ENCODE measurements at regions not wholly inside any gene's neighbourhood (a gene's known extent, or its start where the extent isn't known, plus 50 kb on each side); places are given as distances from the start of the nearest gene placed in this dataset.
"Not testable (repeated sequence)": the region's sequence is repeated elsewhere in the genome, so short reads cannot be mapped to it uniquely, and the experiment has no call there.

DNA sequence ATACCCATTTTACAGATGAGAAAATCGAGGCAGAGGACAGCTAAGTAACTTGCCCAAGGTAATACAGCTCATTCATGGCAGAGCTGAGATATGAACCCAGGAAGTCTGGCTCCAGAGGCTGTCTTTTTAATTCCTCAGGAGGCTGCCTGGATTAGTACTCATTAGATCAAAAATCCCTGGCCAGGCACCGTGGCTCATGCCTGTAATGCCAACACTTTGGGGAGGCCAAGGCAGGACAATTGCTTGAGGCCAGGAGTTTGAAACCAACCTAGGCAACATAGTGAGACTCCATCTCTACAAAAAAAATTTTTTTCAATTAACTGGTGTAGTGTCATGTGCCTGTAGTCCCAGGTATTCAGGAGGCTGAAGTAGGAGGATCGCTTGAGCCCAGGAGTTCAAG lies 291.4 kb downstream of the GOLGA6L6 start:
- H4K20me1 ChIP-seq (replicated peaks in 1 of 2; ENCODE audit: control insufficient read depth in 1 of 2, insufficient read depth in 2 of 2, low read length in 2 of 2); H2BK15ac ChIP-seq (ENCODE audit: low read length); H4K5ac ChIP-seq (ENCODE audit: insufficient read length, low read depth, low read length); H3K36me3 ChIP-seq (ENCODE audit: control insufficient read depth in 2 of 4, insufficient read depth in 4 of 4, low read length in 3 of 4); H2BK5ac ChIP-seq (ENCODE audit: low read depth, low read length); H3K27me3 ChIP-seq (replicated peaks in 1 of 4; ENCODE audit: control insufficient read depth in 3 of 4, extremely low read depth in 1 of 4, insufficient read depth in 3 of 4, low read length in 3 of 4); FAIRE-seq; H3K18ac ChIP-seq (ENCODE audit: extremely low read depth, low read length); POLR2A ChIA-PET (ENCODE audit: partially characterized antibody); DNase-seq (ENCODE audit: low read depth in 1 of 2, low spot score in 2 of 2); H4K8ac ChIP-seq (ENCODE audit: extremely low read depth, insufficient read depth, low read length); H3K4me2 ChIP-seq (ENCODE audit: insufficient read depth in 1 of 2, low read depth in 2 of 2, low read length in 2 of 2); H4K91ac ChIP-seq (replicated peaks; ENCODE audit: insufficient read length, low read length); H2AFZ ChIP-seq (ENCODE audit: low read length); H3K27ac ChIP-seq (ENCODE audit: low read depth, low read length); H3K4ac ChIP-seq (replicated peaks; ENCODE audit: insufficient read length, low read depth, low read length); H3K4me1 ChIP-seq (replicated peaks in 1 of 4; ENCODE audit: control insufficient read depth in 3 of 4, insufficient read depth in 4 of 4, low read length in 3 of 4); CTCF ChIA-PET (ENCODE audit: partially characterized antibody); H3K9ac ChIP-seq (replicated peaks in 1 of 4; ENCODE audit: extremely low read depth in 1 of 4, low read depth in 3 of 4, low read length in 3 of 4); H3K79me1 ChIP-seq (ENCODE audit: low read depth, low read length); H3K23me2 ChIP-seq (ENCODE audit: low read depth, low read length); H3K14ac ChIP-seq (ENCODE audit: insufficient read length); H2AK5ac ChIP-seq (ENCODE audit: low read depth, low read length); H3K23ac ChIP-seq (ENCODE audit: insufficient read length); H2BK12ac ChIP-seq (ENCODE audit: low read depth, low read length); H3K56ac ChIP-seq (replicated peaks; ENCODE audit: insufficient read length, low read depth, low read length); H3K79me2 ChIP-seq (ENCODE audit: control insufficient read depth in 1 of 2, insufficient read depth in 2 of 2, low read length in 2 of 2); H2BK120ac ChIP-seq (replicated peaks; ENCODE audit: low read depth, low read length); H2BK20ac ChIP-seq (ENCODE audit: low read length); H3K4me3 ChIP-seq (ENCODE audit: extremely low read depth in 1 of 4, insufficient read depth in 2 of 4, low read depth in 3 of 4, low read length in 4 of 4): not testable (repeated sequence)
- 84% methylated on average over 3 of the region's 3 CpGs; no CpG with 5 or more reads in 1 of the 2 experiments for WGBS, 2 experiments (ENCODE audit: extremely low coverage in 1 of 2, insufficient coverage in 1 of 2, insufficient read length in 1 of 2, insufficient replicate concordance in 2 of 2, low coverage in 1 of 2, low lambda C conversion rate in 2 of 2, missing lambda C conversion rate in 1 of 2)
- H3K9me3 ChIP-seq (ENCODE audit: insufficient read depth in 2 of 2, low read depth in 1 of 2, low read length in 1 of 2), result peaks cover 14 to 72% of the 10 kb centered on the region in 2 experiments

DNA sequence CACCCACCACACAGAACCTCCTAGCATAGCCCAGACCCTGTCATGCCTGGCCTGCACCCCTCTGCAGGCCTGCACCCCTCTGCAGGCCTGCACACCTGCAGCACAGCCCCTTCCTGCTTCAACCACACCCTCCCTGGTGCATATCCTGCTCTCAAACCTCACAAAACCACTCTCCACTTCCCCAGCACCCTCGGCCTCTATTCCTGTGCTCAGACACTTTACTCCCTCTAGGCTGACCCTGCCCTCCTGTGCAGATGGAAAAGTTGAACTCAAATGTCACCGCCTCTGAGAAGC lies 292.0 kb downstream of the GOLGA6L6 start:
- H3K36me3 ChIP-seq (ENCODE audit: control insufficient read depth in 2 of 4, insufficient read depth in 4 of 4, low read length in 3 of 4); H2BK120ac ChIP-seq (replicated peaks; ENCODE audit: low read depth, low read length); H3K23ac ChIP-seq (ENCODE audit: insufficient read length); H3K4me1 ChIP-seq (replicated peaks in 1 of 4; ENCODE audit: control insufficient read depth in 3 of 4, insufficient read depth in 4 of 4, low read length in 3 of 4); H3K4ac ChIP-seq (replicated peaks; ENCODE audit: insufficient read length, low read depth, low read length); H3K27ac ChIP-seq (ENCODE audit: low read depth, low read length); H4K5ac ChIP-seq (ENCODE audit: insufficient read length, low read depth, low read length); H3K18ac ChIP-seq (ENCODE audit: extremely low read depth, low read length); H3K56ac ChIP-seq (replicated peaks; ENCODE audit: insufficient read length, low read depth, low read length); POLR2A ChIA-PET (ENCODE audit: partially characterized antibody); H3K23me2 ChIP-seq (ENCODE audit: low read depth, low read length); H3K14ac ChIP-seq (ENCODE audit: insufficient read length); DNase-seq (ENCODE audit: low read depth in 1 of 2, low spot score in 2 of 2); H2BK12ac ChIP-seq (ENCODE audit: low read depth, low read length); H3K79me1 ChIP-seq (ENCODE audit: low read depth, low read length); H3K9ac ChIP-seq (replicated peaks in 1 of 4; ENCODE audit: extremely low read depth in 1 of 4, low read depth in 3 of 4, low read length in 3 of 4); H2BK20ac ChIP-seq (ENCODE audit: low read length); H3K4me2 ChIP-seq (ENCODE audit: insufficient read depth in 1 of 2, low read depth in 2 of 2, low read length in 2 of 2); H2BK5ac ChIP-seq (ENCODE audit: low read depth, low read length); H4K8ac ChIP-seq (ENCODE audit: extremely low read depth, insufficient read depth, low read length); CTCF ChIA-PET (ENCODE audit: partially characterized antibody); H2AK5ac ChIP-seq (ENCODE audit: low read depth, low read length); FAIRE-seq; H3K4me3 ChIP-seq (ENCODE audit: extremely low read depth in 1 of 4, insufficient read depth in 2 of 4, low read depth in 3 of 4, low read length in 4 of 4); H3K27me3 ChIP-seq (replicated peaks in 1 of 4; ENCODE audit: control insufficient read depth in 3 of 4, extremely low read depth in 1 of 4, insufficient read depth in 3 of 4, low read length in 3 of 4); H4K91ac ChIP-seq (replicated peaks; ENCODE audit: insufficient read length, low read length); H2BK15ac ChIP-seq (ENCODE audit: low read length); H3K79me2 ChIP-seq (ENCODE audit: control insufficient read depth in 1 of 2, insufficient read depth in 2 of 2, low read length in 2 of 2); H4K20me1 ChIP-seq (replicated peaks in 1 of 2; ENCODE audit: control insufficient read depth in 1 of 2, insufficient read depth in 2 of 2, low read length in 2 of 2); H2AFZ ChIP-seq (ENCODE audit: low read length): not testable (repeated sequence)
- WGBS, 2 experiments (ENCODE audit: extremely low coverage in 1 of 2, insufficient coverage in 1 of 2, insufficient read length in 1 of 2, insufficient replicate concordance in 2 of 2, low coverage in 1 of 2, low lambda C conversion rate in 2 of 2, missing lambda C conversion rate in 1 of 2), result 100% methylated on average over 2 of the region's 2 CpGs; no CpG with 5 or more reads in 1 of the 2 experiments
- peaks cover 13 to 72% of the 10 kb centered on the region in 2 experiments for H3K9me3 ChIP-seq (ENCODE audit: insufficient read depth in 2 of 2, low read depth in 1 of 2, low read length in 1 of 2)
